Bronchial epithelial cell (primary cell): ENCODE measurements at regions not wholly inside any gene's neighbourhood (a gene's known extent, or its start where the extent isn't known, plus 50 kb on each side); places are given as distances from the start of the nearest gene placed in this dataset.

Source experiments
- DNase-seq: peaks from one replicate; pipeline ENCODE4 v3.0.0-alpha.2; 2010; ENCODE audit warnings: low read depth
- FAIRE-seq: peaks from 2 replicates; lab custom pipeline; 2011; peaks lifted over from hg19 to GRCh38; lab: Jason Lieb, UNC
- H3K27me3 ChIP-seq: 2 replicates; pipeline ENCODE4 v1.5.1; 2011; ENCODE audit warnings: low read length; ENCODE audit not compliant: control insufficient read depth, insufficient read depth
- H3K36me3 ChIP-seq: 2 replicates; pipeline ENCODE4 v1.5.1; 2011; ENCODE audit warnings: low read length; ENCODE audit not compliant: control insufficient read depth, insufficient read depth
- H3K4me3 ChIP-seq: 2 replicates; pipeline ENCODE4 v1.5.1; 2011; ENCODE audit warnings: mild to moderate bottlenecking, low read depth, low read length, control low read depth
- CTCF ChIP-seq: IDR thresholded peaks from 2 replicates; pipeline ENCODE4 v1.5.1; 2011; ENCODE audit warnings: mild to moderate bottlenecking, moderate library complexity, low read length, control low read depth, inconsistent platforms; ENCODE audit not compliant: insufficient read depth, severe bottlenecking

DNA sequence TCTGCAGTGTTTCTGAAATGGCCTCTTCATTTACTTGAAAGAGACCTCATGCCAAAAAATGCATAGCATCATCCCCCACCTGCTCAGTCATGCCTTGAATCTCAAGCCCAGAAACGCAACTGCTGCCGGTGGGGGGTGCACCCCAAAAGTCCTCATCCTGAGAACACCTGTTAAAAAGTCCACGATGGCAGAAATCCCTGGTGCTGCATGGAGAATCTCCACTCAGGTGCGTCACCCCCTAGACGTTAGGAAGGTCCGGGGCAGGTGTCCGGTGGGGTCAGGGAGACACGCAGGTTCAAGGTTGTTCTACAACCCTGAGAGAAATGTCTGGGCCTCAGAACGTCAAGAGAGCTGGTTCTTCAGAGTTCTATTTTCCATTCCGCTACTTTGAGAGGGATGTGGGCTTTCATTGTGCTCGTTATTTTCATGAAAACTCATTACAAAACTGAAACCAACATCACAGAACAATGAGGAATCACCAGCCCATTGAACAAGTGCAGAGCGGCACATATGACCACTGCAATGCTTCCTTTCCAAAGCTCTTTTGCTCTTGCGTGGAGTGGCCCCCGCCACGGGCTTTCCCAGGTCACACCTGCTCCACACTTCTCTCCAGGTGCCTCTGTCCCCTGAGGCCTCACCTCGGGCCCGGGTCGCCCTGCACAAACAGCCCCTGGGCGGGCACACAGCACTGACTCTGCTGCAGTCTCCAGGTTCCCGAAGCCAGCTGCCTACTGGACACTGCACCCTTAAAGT lies 201.9 kb downstream of the TOMM20 start:
- TF ChIP-seq CTCF = no peak
- no peaks in the 10 kb centered on the region for H3K27me3 ChIP-seq

DNA sequence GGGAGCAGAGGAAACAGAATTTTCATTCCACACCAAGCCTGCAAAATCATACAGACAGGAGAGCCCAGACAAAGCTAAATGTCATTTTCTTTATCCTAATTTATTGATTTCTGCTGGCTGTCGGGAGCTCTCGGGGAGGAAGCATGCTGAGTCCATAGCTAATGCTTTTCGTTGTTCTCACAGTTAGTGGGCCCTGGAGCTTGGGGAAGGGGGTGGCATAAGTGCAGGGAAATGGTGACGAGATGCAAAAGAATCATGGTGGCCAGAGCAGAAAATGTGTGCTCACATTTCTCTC lies 202.4 kb downstream of the TOMM20 start:
- DNase-seq (no peak), FAIRE-seq (no peak)
- H3K4me3 ChIP-seq = no peak overlapping the region
- H3K36me3 ChIP-seq = no peaks in the 10 kb centered on the region
- TF ChIP-seq CTCF = no peak
- no peaks in the 10 kb centered on the region for H3K27me3 ChIP-seq

More for the DNA sequence above, 201.9 kb downstream of the TOMM20 start:
- DNase-seq (peak; percentile 24), FAIRE-seq (no peak)
- no peak overlapping the region for H3K4me3 ChIP-seq
- no peaks in the 10 kb centered on the region for H3K36me3 ChIP-seq

DNA sequence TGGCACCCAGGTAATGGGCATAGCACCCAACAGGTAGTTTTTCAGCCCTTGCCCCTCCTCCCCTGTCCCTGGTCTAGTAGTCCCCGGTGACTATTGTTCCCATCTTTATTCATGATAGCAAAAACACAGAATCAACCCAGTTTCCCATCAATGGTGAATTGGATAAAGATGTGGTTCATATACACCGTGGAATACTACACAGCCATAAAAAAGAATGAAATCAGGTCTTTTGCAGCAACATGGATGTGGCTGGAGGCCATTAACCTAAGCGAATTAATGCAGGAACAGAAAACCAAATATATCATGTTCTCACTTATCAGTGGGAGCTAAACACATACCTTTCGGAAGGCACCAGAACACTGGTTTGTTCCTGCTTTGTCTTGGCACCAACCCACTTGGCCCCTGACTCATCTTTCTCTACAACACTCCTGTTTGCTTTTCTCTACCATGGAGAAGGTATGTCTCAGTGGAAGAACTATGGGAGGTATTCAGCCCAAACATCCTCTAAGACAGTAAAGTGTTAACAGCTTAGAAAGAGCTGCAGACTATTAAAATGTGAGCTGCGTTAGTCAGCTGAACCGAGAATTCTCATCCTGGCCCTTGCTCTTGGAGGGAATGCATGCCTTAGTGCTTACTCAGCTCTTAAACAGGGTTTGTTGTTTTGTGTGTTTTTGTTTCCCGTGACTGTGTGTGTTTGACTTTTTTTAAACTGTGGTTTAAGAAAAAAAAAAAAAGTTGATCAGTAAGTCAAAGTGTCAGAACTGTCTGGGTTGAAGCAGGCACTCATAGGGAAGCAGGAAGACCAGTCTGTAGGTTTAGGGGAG lies 203.0 kb downstream of the TOMM20 start:
- Histone ChIP-seq H3K4me3 (no peak overlapping the region), H3K36me3 (no peaks in the 10 kb centered on the region), H3K27me3 (no peaks in the 10 kb centered on the region)
- TF ChIP-seq CTCF = no peak
- FAIRE-seq = no peak
- peak; percentile 99 for DNase-seq

- FAIRE-seq (no peak), DNase-seq (no peak)
- Histone ChIP-seq H3K4me3 (no peak overlapping the region), H3K27me3 (no peaks in the 10 kb centered on the region), H3K36me3 (no peaks in the 10 kb centered on the region)
- no peak for TF ChIP-seq CTCF
These were observed 203.9 kb downstream of the TOMM20 start for GRCh38 chr1:234924450-234925355.

DNA sequence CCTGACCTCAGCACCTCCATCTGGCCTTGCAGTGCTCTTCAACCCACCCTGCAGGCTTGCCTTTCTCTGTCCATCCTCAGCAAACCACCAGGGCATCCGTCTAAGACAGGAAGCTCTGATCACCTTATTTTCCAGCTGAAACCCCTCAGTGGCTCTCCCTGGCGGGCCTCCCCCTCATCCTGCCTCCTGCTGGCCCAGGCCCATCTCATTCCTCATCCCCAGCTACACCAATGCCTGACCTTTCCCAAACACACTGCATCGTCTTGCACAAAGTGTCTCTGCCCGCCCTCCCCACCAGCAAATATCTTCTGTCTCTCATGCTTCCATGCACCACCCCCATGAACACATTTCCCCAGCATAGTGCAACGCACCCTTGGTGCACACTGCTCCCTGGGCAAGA lies 205.0 kb downstream of the TOMM20 start:
- Histone ChIP-seq H3K36me3 (no peaks in the 10 kb centered on the region), H3K27me3 (no peaks in the 10 kb centered on the region), H3K4me3 (no peak overlapping the region)
- no peak for DNase-seq
- no peak for FAIRE-seq
- no peak for TF ChIP-seq CTCF
